ENCODE measurements at regions not wholly inside any gene's neighbourhood (a gene's known extent, or its start where the extent isn't known, plus 50 kb on each side); places are given as distances from the start of the nearest gene placed in this dataset.
A peak's percentile ranks its signal among the peaks of the same experiment; 100 is the strongest.
"Not testable (repeated sequence)": the region's sequence is repeated elsewhere in the genome, so short reads cannot be mapped to it uniquely, and the experiment has no call there.

GRCh38 chr17:20633268-20634059 lies 53.9 kb downstream of the CDRT15L2 start:
- not testable (repeated sequence) for DNase-seq (ENCODE audit: low read depth); H3K4me3 ChIP-seq (ENCODE audit: low read length)

GRCh38 chr17:20640147-20640546 lies 60.6 kb downstream of the CDRT15L2 start:
- DNase-seq (ENCODE audit: low read depth); H3K4me3 ChIP-seq (ENCODE audit: low read length): not testable (repeated sequence)

- peak; percentile 28 for DNase-seq (ENCODE audit: low read depth)
- not testable (repeated sequence) for H3K4me3 ChIP-seq (ENCODE audit: low read length)
- TF ChIP-seq CTCF (IDR thresholded peaks at IDR 0.05; ENCODE audit: insufficient read depth, low read depth, low read length, missing control alignments): peak; percentile 54
Observed at GRCh38 chr17:20646661-20647272, 67.2 kb downstream of the CDRT15L2 start.

- not testable (repeated sequence) for H3K4me3 ChIP-seq (ENCODE audit: low read length); DNase-seq (ENCODE audit: low read depth)
Observed at GRCh38 chr17:20649097-20649767, 69.7 kb downstream of the CDRT15L2 start.

- DNase-seq (ENCODE audit: low read depth); H3K4me3 ChIP-seq (ENCODE audit: low read length): not testable (repeated sequence)
Observed at GRCh38 chr17:20651022-20651421, 71.5 kb downstream of the CDRT15L2 start.

- DNase-seq (ENCODE audit: low read depth); H3K4me3 ChIP-seq (ENCODE audit: low read length): not testable (repeated sequence)
Observed at GRCh38 chr17:20651736-20652135, 72.2 kb downstream of the CDRT15L2 start.

GRCh38 chr17:20653391-20653790 lies 73.9 kb downstream of the CDRT15L2 start:
- DNase-seq (ENCODE audit: low read depth): not testable (repeated sequence)

GRCh38 chr17:20654114-20654513 lies 74.6 kb downstream of the CDRT15L2 start:
- not testable (repeated sequence) for DNase-seq (ENCODE audit: low read depth); H3K4me3 ChIP-seq (ENCODE audit: low read length)

More at GRCh38 chr17:20653391-20653790, 73.9 kb downstream of the CDRT15L2 start:
- not testable (repeated sequence) for H3K4me3 ChIP-seq (ENCODE audit: low read length)

GRCh38 chr17:20654575-20654974 lies 75.1 kb downstream of the CDRT15L2 start:
- DNase-seq (ENCODE audit: low read depth); H3K4me3 ChIP-seq (ENCODE audit: low read length): not testable (repeated sequence)

- not testable (repeated sequence) for DNase-seq (ENCODE audit: low read depth)
Observed at GRCh38 chr17:20665103-20665955, 85.8 kb downstream of the CDRT15L2 start.

GRCh38 chr17:20666689-20667088 lies 87.2 kb downstream of the CDRT15L2 start:
- DNase-seq (ENCODE audit: low read depth): peak; percentile 54
- peak; percentile 23 for TF ChIP-seq CTCF (IDR thresholded peaks at IDR 0.05; ENCODE audit: insufficient read depth, low read depth, low read length, missing control alignments)
- not testable (repeated sequence) for H3K4me3 ChIP-seq (ENCODE audit: low read length)

More at GRCh38 chr17:20665103-20665955, 85.8 kb downstream of the CDRT15L2 start:
- not testable (repeated sequence) for H3K4me3 ChIP-seq (ENCODE audit: low read length)

GRCh38 chr17:20667712-20668111 lies 88.2 kb downstream of the CDRT15L2 start:
- peak; percentile 26 for DNase-seq (ENCODE audit: low read depth)

GRCh38 chr17:20668316-20668715 lies 88.8 kb downstream of the CDRT15L2 start:
- DNase-seq (ENCODE audit: low read depth); H3K4me3 ChIP-seq (ENCODE audit: low read length): not testable (repeated sequence)

More at GRCh38 chr17:20667712-20668111, 88.2 kb downstream of the CDRT15L2 start:
- not testable (repeated sequence) for H3K4me3 ChIP-seq (ENCODE audit: low read length)

GRCh38 chr17:20668868-20669267 lies 89.3 kb downstream of the CDRT15L2 start:
- H3K4me3 ChIP-seq (ENCODE audit: low read length): not testable (repeated sequence)

GRCh38 chr17:20670506-20670905 lies 91.0 kb downstream of the CDRT15L2 start:
- not testable (repeated sequence) for H3K4me3 ChIP-seq (ENCODE audit: low read length); DNase-seq (ENCODE audit: low read depth)

More at GRCh38 chr17:20668868-20669267, 89.3 kb downstream of the CDRT15L2 start:
- DNase-seq (ENCODE audit: low read depth): not testable (repeated sequence)

GRCh38 chr17:20674374-20674773 lies 94.8 kb downstream of the CDRT15L2 start:
- H3K4me3 ChIP-seq (ENCODE audit: low read length); DNase-seq (ENCODE audit: low read depth): not testable (repeated sequence)

All from epithelial cell of esophagus (primary cell).